RCC 7860 (cell line): ENCODE measurements at regions not wholly inside any gene's neighbourhood (a gene's known extent, or its start where the extent isn't known, plus 50 kb on each side); places are given as distances from the start of the nearest gene placed in this dataset.
"Not testable (repeated sequence)": the region's sequence is repeated elsewhere in the genome, so short reads cannot be mapped to it uniquely, and the experiment has no call there.

ENCODE experiments used
- DNase-seq: peaks from one replicate; pipeline ENCODE4 v3.0.0-alpha.2; 2015; ENCODE audit warnings: low spot score
- FAIRE-seq: peaks from 2 replicates; lab custom pipeline; 2012; peaks lifted over from hg19 to GRCh38; lab: Jason Lieb, UNC

DNA sequence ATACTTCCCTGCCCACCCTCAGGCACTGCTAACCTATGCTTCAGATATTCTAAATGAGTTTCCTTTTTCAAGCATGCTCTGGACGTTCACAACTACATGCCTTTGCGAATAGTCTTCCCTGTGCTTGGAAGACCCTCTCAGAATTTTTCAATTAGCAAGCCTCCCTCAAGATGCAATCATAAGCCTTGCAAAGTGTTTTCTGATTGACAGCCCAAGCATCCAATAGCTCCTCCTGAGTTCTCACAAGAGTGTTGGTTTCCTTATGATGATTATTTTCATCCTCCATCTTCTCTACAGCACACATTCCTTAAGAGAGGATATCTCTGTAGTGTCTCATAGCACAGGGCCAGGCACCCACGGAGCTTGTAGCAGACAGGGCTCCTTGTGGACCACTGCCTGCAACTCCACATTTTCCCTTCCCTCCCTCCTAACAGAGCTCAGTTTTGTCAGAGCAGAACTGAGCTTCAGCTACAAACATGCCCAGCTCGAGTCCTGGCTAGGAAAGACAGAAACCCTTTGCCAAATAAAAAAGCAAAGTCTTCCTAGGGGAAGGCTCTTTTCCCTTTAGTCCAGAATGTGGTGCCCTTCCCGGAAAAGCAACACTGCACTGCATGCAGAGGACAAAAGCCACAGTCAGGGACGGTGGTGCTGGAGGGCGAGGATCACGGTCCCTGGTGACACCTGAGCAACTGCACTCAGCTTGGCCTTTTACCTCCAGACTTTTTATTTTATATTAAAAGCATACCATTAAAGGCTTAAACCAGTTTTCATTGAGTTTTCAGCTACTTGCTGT, 819.8 kb upstream of the ID2 start:
- no peak for DNase-seq

DNA sequence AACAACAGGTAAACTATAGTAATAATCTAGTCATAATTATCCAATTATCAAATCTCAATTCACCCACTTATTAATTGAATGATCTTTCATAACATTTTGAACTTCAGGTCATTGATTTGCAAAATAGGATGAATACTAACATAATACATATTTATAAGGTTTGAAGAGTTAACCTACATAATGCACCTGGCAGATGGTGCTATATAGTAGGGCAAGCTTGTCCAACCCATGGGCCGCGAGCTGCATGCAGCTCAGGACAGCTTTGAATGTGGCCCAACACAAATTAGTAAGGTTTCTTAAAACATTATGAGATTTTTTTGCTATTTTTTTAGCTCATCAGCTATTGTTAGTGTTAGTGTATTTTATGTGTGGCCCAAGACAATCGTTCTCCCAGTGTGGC, 815.8 kb upstream of the ID2 start:
- DNase-seq = no peak
- FAIRE-seq = no peak

More for the DNA sequence above, 819.8 kb upstream of the ID2 start:
- FAIRE-seq = no peak

DNA sequence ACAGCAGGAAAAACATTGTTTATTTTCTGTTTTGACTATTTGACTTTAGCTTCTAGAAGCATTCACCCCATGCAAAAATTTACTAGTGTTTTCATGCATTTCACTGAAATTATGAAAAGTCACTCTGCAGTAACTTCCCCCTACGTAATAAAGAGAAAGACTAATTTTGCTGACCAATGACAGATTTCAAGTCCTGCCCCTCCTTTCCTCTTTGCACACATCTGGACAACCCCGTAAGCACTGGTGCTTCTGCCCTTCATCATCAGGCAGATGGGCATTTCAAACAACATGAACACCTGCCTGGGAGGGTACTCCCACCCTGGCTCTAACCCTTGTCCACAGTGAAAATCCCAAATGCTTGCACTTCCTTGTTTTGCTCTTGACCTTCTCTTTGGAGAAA, 815.0 kb upstream of the ID2 start:
- DNase-seq (no peak), FAIRE-seq (no peak)

DNA sequence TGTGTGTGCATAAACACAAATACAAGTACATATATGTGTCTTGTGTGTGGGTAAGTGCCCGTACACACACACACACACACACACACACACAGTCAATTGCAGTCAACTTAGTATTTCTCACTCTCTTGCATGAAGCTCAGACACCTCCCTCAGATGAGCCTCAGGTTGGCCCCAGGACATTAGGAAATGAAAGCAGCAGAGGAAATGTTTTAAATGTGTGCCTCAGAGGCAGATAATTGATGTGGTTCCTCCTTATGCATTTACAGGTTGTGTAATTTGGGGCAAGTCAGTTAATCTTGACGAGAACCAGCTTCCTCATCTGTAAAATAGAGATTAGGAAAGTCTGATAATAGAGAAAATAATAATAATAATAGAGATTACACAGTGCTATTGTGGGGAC, 814.0 kb upstream of the ID2 start:
- FAIRE-seq = no peak
- no peak for DNase-seq

- DNase-seq (no peak), FAIRE-seq (no peak)
These were observed 813.0 kb upstream of the ID2 start for GRCh38 chr2:7868836-7869235.

- FAIRE-seq, DNase-seq: not testable (repeated sequence)
These were observed 805.4 kb upstream of the ID2 start for GRCh38 chr2:7876445-7876844.

GRCh38 chr2:7878266-7878665, 803.6 kb upstream of the ID2 start:
- DNase-seq, FAIRE-seq: not testable (repeated sequence)

DNA sequence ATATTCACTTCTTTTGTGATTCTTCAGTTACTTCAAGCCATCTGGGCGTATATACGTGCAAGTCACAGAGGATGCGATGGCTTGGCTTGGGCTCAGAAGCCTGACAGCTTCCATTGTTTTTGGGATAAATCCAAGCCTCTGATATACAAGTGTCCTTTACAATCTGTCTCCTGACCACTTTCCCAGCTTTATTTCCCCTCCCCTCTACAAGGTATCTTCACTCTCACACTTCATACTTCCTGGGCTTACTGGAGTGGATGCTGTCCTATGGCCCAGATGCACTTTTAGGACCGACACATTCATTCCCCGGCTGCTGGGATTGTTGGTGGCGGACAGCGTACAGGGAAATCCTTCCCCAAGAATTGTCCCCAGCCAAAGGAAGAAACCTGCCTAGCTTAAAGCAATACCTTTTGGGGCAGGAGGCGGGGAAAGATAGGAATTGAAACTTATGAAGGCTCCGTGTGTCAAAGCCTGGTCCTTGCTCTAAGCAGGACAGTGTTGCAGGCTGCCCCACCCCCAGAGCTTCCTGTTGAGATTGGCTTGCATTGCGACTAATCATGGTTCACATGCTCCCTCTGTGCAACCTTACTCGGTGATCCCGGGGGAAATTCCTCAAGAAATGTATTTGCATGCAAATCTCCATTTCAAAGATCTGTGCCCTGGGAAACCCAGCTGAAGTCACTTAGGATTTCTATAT, 802.9 kb upstream of the ID2 start:
- DNase-seq = no peak
- no peak for FAIRE-seq

DNA sequence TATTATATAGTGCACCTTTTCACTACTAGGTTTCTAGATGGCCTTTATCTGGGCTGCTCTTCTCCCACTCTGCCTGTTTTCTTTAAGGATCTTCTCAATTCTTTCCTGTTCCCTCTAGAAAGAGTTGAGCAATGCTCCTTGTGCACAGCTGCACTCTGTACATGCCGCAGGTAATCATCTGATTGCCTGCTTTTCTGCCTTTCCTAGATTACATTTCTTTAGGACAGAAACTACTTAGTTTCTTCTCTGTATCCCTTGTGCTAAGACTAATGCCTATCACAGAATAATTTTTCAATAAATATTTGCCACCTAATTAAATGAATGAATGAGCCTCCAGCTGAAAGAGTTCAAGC, 802.4 kb upstream of the ID2 start:
- FAIRE-seq (no peak), DNase-seq (no peak)

- FAIRE-seq = no peak
- no peak for DNase-seq
These were observed 801.7 kb upstream of the ID2 start for GRCh38 chr2:7880126-7880525.

DNA sequence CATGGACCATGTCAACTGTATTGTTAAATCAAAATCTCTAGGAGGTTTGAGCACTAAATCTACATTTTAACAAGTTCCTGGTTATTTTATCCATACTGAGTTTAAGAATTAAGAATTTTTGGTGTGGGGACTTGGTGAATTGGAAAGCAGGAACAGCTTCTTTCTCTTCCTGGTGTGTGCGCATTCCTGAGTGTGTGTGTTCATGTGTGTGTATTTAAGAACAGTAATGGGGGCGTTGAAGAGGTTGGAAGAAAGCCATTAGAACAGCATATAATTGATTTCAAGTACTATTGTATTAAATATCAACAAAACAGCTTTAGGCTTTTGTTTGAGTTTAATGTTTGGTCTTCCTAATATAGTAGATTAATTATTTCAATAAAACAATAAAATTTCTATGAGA, 801.3 kb upstream of the ID2 start:
- DNase-seq (no peak), FAIRE-seq (no peak)

DNA sequence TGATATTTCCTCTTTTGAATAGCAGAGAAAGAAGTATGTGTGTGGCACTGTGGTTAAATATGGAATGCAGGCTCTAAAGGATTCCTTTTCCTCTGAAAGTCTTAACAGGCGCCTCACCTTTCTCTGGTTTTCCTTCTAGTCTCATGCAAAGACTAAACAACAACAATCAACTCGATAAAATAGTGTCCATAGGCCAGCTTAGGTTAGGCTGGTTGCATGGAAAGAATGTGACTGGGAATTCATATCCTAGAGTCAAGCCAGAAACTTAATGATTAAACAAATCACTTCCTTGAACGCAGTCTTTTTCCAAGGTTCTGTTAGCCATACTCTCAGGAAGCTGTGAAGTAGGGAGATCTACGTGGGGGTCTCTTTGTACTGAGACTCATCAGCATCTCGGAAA, 800.8 kb upstream of the ID2 start:
- no peak for DNase-seq
- FAIRE-seq = peak; percentile 49

DNA sequence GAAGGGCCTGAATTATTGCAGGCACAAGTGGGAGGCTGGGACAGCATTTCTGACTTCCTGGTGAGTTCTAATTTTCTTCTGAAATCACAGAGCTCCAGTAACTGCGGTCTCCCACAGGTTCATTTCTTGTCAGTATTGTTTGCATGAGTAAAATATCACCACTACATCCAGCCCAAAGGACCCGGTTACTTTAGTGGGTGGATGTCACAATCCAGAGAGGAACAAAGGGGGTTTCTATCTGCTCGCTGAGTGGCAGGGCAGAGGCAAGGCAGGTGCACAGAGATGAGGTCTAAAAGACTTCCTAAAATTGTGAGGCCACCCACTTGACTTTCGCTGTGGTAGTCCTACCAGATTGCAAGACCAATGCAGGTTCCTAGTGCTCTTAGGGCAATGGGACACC, 800.4 kb upstream of the ID2 start:
- DNase-seq = no peak
- no peak for FAIRE-seq

DNA sequence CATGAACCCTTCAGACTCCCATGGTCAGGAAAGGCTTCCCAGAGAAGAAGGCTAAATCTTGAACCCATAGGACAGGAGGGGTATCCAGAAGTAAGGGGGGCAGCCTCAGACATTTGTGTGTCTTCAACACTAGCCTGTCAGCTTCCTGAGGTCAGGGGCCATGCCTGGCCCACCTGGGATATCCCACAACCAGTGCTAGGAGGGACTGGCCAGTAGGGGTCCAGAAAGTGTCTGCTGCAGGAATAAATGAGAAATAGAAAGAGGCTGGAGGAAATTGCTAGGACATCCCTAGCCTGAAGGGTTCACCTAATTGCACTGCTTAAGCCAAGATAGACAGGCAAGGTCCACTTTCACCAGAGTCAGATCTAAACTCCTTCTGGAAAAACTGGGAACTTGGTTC, 799.6 kb upstream of the ID2 start:
- FAIRE-seq = no peak

GRCh38 chr2:7884338-7884737, 797.5 kb upstream of the ID2 start:
- DNase-seq (no peak), FAIRE-seq (no peak)

More for the DNA sequence above, 799.6 kb upstream of the ID2 start:
- no peak for DNase-seq

GRCh38 chr2:7886666-7887065, 795.2 kb upstream of the ID2 start:
- no peak for FAIRE-seq
- no peak for DNase-seq

DNA sequence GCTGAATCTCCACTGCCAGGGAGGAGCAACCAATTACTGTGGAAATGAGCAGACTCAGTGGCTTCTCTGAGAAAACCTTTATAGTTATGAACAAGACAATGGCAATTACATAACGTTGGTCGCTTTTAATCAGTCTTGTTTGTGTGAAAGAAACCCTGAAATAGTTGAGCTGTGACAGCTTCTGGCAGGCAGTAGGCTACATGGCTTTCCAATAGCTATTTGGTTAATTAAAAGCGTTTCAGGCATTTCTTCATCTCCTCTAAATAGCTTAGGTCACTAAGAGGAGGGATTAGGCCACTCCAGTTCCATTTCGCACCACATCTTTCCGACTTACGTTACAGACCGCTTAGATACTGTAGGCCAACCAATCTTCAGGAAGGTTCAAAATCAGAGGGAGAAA, 794.4 kb upstream of the ID2 start:
- FAIRE-seq (no peak), DNase-seq (no peak)

GRCh38 chr2:7888876-7889275, 793.0 kb upstream of the ID2 start:
- FAIRE-seq (no peak), DNase-seq (no peak)

DNA sequence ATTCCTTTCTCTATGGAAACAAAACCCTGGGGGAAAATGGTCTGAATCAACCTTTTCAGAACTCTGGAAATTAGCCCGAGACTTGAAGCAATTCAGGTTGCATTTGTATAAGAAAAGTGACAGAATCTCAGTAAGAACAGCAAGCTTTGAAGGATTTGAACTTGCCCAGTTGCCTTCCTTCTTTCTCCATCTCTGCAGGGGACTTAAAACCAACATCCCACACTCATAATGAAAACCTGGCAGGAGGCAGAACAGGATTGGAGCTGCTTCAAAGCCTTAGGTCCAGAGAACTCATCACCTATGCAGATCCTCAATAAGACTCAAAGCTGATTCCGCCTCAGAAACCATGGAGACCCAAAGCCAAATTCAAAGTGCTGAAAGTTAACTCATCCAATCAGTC, 790.5 kb upstream of the ID2 start:
- DNase-seq = no peak

DNA sequence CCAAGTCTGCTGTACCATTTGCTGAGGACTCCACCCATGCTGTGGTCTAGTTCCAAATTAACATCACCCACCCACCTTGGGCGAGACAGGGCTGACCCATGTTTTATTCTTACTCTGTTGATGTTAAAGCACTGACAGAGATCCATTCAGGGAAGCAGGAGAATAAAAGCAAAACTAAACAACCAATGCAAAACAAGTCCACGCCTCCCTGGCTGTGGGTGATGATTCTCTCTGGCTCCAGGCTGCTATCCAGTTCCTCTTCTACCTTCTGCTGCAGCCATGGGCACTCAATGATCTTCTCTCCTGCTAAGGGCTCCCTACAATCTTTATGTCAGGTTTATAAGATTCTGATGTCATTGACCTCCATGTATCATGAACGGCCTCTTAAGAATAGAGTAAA, 786.6 kb upstream of the ID2 start:
- DNase-seq (no peak), FAIRE-seq (no peak)

More for the DNA sequence above, 790.5 kb upstream of the ID2 start:
- FAIRE-seq = no peak

DNA sequence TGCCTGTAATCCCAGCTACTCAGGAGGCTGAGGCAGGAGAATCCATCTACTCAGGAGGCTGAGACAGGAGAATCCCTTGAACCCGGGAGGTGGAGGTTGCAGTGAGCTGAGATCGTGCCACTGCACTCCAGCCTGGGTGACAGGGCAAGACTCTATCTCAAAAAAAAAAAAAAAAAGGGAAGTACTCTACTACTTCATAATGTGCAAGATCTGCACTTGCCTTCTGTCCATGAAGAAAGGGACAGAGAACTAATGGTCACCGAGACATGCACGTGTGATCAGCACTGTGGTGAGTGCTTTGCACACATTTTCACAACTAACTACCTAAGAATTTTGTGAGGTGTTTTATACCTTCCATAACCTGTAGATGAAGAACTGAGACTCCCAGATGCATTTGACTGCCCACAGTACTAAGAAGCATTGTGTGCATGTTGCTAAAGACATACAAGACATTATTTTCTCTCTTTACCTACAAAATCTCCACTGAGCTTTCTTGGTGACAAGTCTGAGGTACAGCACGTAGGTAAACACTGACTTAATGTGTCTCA, 784.8 kb upstream of the ID2 start:
- DNase-seq = no peak
- no peak for FAIRE-seq

DNA sequence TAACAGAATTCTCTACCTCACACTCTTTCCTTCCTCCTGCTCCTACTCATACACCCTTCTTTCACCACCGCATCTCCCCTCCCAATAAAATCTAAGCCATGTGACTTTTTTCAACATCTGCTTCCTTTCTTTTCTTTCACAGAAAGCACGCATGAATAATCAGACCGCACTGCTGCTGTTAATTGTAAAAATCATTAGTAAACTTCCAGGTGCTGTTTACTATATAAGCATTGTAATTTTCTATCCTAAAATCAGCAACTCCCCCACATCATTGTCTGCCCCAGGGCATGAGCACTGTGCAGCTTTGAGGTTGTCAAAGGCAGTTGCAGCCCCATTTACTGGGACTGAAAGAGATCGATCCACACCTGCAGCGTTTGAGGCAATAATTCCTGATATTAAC, 782.6 kb upstream of the ID2 start:
- no peak for FAIRE-seq
- no peak for DNase-seq
